ENCODE measurements at regions not wholly inside any gene's neighbourhood (a gene's known extent, or its start where the extent isn't known, plus 50 kb on each side); places are given as distances from the start of the nearest gene placed in this dataset.
"Not testable (repeated sequence)": the region's sequence is repeated elsewhere in the genome, so short reads cannot be mapped to it uniquely, and the experiment has no call there.

GRCh38 chr2:12881952-12882351 lies 165.2 kb downstream of the TRIB2 start:
- no peak for DNase-seq

- DNase-seq, result no peak
Measured at GRCh38 chr2:12882393-12882792, 165.7 kb downstream of the TRIB2 start.

GRCh38 chr2:12883906-12884305 lies 167.2 kb downstream of the TRIB2 start:
- no peak for DNase-seq

GRCh38 chr2:12884713-12885282 lies 168.1 kb downstream of the TRIB2 start:
- no peak for DNase-seq

GRCh38 chr2:12890066-12890465 lies 173.3 kb downstream of the TRIB2 start:
- no peak for DNase-seq

GRCh38 chr2:12890481-12890991 lies 173.8 kb downstream of the TRIB2 start:
- DNase-seq, result no peak

GRCh38 chr2:12895017-12895416 lies 178.3 kb downstream of the TRIB2 start:
- DNase-seq, result no peak

- DNase-seq, result no peak
Measured at GRCh38 chr2:12896318-12896982, 179.7 kb downstream of the TRIB2 start.

- DNase-seq, result no peak
Measured at GRCh38 chr2:12897181-12897580, 180.4 kb downstream of the TRIB2 start.

GRCh38 chr2:12903272-12903671 lies 186.5 kb downstream of the TRIB2 start:
- no peak for DNase-seq

GRCh38 chr2:12910431-12910830 lies 193.7 kb downstream of the TRIB2 start:
- no peak for DNase-seq

GRCh38 chr2:12915787-12916186 lies 199.1 kb downstream of the TRIB2 start:
- no peak for DNase-seq

GRCh38 chr2:12918138-12918834 lies 201.6 kb downstream of the TRIB2 start:
- DNase-seq, result no peak

GRCh38 chr2:12918835-12919445 lies 202.2 kb downstream of the TRIB2 start:
- DNase-seq, result no peak

GRCh38 chr2:12921321-12921720 lies 204.6 kb downstream of the TRIB2 start:
- no peak for DNase-seq

GRCh38 chr2:12923907-12924610 lies 207.3 kb downstream of the TRIB2 start:
- no peak for DNase-seq

GRCh38 chr2:12926641-12927040 lies 209.9 kb downstream of the TRIB2 start:
- DNase-seq, result not testable (repeated sequence)

- no peak for DNase-seq
Measured at GRCh38 chr2:12928197-12928774, 211.6 kb downstream of the TRIB2 start.

GRCh38 chr2:12928775-12929401 lies 212.2 kb downstream of the TRIB2 start:
- DNase-seq, result no peak

GRCh38 chr2:12929758-12930157 lies 213.0 kb downstream of the TRIB2 start:
- no peak for DNase-seq

- DNase-seq, result no peak
Measured at GRCh38 chr2:12930391-12930790, 213.7 kb downstream of the TRIB2 start.

- DNase-seq, result no peak
Measured at GRCh38 chr2:12931186-12931844, 214.6 kb downstream of the TRIB2 start.

Measured in stimulated activated CD4-positive, alpha-beta T cell treated with anti-CD3 and anti-CD28 coated beads, Interleukin-2, amount 100 ng/mL, for 48 hours (primary cell).